BJ (cell line): ENCODE measurements at regions not wholly inside any gene's neighbourhood (a gene's known extent, or its start where the extent isn't known, plus 50 kb on each side); places are given as distances from the start of the nearest gene placed in this dataset.
A peak's percentile ranks its signal among the peaks of the same experiment; 100 is the strongest.

Experiments
- CTCF ChIA-PET: fragments of 350-600 bp; formaldehyde crosslinking; extraction: SDS; loops from one replicate; lab custom pipeline; 2021; ENCODE audit warnings: antibody characterized with exemption, inconsistent platforms; lab: Yijun Ruan, JAX
- POLR2A ChIA-PET: fragments of 300-600 bp; sonication (Branson Sonifier 250); formaldehyde crosslinking; extraction: SDS; loops from one replicate; lab custom pipeline; 2021; ENCODE audit warnings: antibody characterized with exemption; lab: Charles Lee
- DNase-seq: peaks from one replicate; pipeline ENCODE4 v3.0.0-alpha.2; 2011; ENCODE audit warnings: low read depth
- H3K27me3 ChIP-seq: 2 replicates; pipeline ENCODE4 v1.6.0; 2011; ENCODE audit warnings: low read length; ENCODE audit not compliant: control insufficient read depth, insufficient read depth
- H3K36me3 ChIP-seq: 2 replicates; pipeline ENCODE4 v1.5.1; 2011; ENCODE audit warnings: low read length; ENCODE audit not compliant: control insufficient read depth, insufficient read depth
- H3K4me3 ChIP-seq: 2 replicates; pipeline ENCODE4 v1.5.1; 2011; ENCODE audit warnings: low read depth, mild to moderate bottlenecking, control low read depth, low read length
- TF ChIP-seq, protein P1 (sequence below): IDR thresholded peaks from 2 replicates; pipeline ENCODE4 v1.5.1; 2011; ENCODE audit warnings: low read depth, mild to moderate bottlenecking, control low read depth, inconsistent platforms, low read length, moderate library complexity; ENCODE audit not compliant: insufficient read depth

DNA sequence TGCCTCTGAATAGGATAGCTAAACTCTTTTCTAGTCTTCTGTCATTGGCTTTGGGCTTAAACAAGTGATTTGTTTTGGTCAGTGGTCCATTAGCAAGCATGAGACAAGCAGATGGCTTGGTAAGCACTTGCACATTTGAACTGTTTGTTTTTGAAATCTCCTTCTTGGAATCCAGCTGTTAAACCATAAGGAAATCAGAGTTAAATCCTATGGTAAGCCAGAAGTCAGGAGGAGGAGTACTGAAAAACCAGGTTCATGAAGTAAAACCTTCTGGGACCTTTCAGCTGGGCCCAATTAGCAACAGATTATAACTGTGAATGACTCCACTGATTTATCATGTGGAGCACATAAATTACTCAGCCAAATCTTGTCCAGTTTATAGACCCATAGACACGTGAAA, 1042.5 kb upstream of the PABPC4L start:
- no peak overlapping the region for H3K4me3 ChIP-seq
- ChIA-PET POLR2A (no interaction called here), CTCF (no interaction called here)
- no peaks in the 10 kb centered on the region for H3K27me3 ChIP-seq
- TF ChIP-seq, protein P1, sequence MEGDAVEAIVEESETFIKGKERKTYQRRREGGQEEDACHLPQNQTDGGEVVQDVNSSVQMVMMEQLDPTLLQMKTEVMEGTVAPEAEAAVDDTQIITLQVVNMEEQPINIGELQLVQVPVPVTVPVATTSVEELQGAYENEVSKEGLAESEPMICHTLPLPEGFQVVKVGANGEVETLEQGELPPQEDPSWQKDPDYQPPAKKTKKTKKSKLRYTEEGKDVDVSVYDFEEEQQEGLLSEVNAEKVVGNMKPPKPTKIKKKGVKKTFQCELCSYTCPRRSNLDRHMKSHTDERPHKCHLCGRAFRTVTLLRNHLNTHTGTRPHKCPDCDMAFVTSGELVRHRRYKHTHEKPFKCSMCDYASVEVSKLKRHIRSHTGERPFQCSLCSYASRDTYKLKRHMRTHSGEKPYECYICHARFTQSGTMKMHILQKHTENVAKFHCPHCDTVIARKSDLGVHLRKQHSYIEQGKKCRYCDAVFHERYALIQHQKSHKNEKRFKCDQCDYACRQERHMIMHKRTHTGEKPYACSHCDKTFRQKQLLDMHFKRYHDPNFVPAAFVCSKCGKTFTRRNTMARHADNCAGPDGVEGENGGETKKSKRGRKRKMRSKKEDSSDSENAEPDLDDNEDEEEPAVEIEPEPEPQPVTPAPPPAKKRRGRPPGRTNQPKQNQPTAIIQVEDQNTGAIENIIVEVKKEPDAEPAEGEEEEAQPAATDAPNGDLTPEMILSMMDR, result no peak
- peak; percentile 83 for DNase-seq
- no peaks in the 10 kb centered on the region for H3K36me3 ChIP-seq

DNA sequence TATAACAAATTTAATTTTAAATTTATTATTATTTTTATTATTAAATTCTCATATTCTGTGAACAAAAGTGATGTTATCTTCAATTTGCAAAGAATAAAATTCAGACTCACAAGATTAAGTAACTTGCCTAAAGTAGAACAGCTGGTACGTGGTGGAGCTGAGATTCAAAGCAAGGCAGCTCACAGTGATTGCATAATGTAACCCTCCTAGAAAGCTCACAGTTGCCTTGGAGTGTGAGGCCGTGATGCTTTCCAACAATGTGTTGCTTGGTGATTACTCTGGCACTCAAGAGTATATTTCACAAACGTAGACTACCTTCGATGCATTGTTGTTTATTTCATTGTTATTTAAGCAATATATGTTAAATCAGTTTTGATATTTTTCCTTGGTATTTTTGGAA, 1039.2 kb upstream of the PABPC4L start:
- ChIA-PET CTCF (no interaction called here), POLR2A (no interaction called here)
- Histone ChIP-seq H3K4me3 (no peak overlapping the region), H3K36me3 (no peaks in the 10 kb centered on the region), H3K27me3 (no peaks in the 10 kb centered on the region)
- no peak for DNase-seq
- TF ChIP-seq, protein P1, result no peak

DNA sequence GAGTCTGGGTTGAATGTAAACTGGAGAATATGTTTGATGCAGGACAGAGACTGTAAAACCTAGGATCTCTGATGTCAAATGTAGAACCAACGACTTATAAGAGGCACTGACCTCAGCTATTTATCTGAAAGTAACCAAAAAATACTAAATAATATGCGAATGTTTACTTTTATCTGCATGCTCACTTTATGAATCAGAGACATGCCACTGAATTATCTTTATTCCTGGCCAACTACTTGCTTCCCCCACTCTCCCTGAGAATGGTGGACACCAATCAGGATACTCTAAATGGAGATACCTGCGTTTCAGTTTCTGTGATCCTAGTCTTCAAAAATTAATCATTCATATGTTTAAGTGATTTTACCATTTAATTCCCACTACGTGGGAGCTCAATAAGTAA, 1038.4 kb upstream of the PABPC4L start:
- ChIA-PET CTCF (no interaction called here), POLR2A (no interaction called here)
- TF ChIP-seq, protein P1, result no peak
- no peak overlapping the region for H3K4me3 ChIP-seq
- H3K27me3 ChIP-seq, result no peaks in the 10 kb centered on the region
- no peaks in the 10 kb centered on the region for H3K36me3 ChIP-seq
- DNase-seq, result no peak

- DNase-seq, result peak; percentile 4
- H3K36me3 ChIP-seq, result no peaks in the 10 kb centered on the region
- CTCF ChIA-PET, result no interaction called here
Measured at GRCh38 chr4:135238940-135239339, 1037.4 kb upstream of the PABPC4L start.

DNA sequence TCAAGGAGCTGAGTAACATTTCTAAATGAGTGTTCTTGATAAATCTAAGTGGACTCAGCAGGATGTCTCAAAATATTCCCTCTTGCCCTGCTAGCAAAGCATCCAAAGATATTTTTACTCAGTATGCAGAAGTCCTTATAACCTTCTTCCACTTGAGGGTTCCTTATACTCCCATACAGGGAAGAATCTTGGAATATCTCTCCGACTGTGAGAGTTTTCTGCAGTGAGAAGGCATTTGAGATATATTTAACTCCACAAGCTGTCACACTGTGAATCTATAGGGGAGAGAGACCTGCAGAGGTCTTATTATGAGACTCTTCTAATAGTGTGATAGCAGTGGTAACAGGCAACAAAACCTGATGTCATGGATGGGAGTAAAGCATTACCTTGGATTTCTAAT, 1034.5 kb upstream of the PABPC4L start:
- ChIA-PET CTCF (no interaction called here), POLR2A (no interaction called here)
- DNase-seq, result no peak
- no peaks in the 10 kb centered on the region for H3K36me3 ChIP-seq
- H3K27me3 ChIP-seq, result no peaks in the 10 kb centered on the region
- H3K4me3 ChIP-seq, result no peak overlapping the region
- TF ChIP-seq, protein P1, result no peak

More at GRCh38 chr4:135238940-135239339, 1037.4 kb upstream of the PABPC4L start:
- no peak overlapping the region for H3K4me3 ChIP-seq
- TF ChIP-seq, protein P1, result no peak
- no peaks in the 10 kb centered on the region for H3K27me3 ChIP-seq
- POLR2A ChIA-PET, result no interaction called here
